Loucy (cell line): ENCODE measurements at regions not wholly inside any gene's neighbourhood (a gene's known extent, or its start where the extent isn't known, plus 50 kb on each side); places are given as distances from the start of the nearest gene placed in this dataset.

ENCODE experiments used
- CTCF ChIP-seq: fragments of 200-600 bp; sonication (generic); conservative IDR thresholded peaks from 2 replicates; pipeline ENCODE4 v1.5.1; 2014; ENCODE audit warnings: mild to moderate bottlenecking, antibody characterized with exemption, low read length
- EZH2phosphoT487 ChIP-seq: fragments of 200-600 bp; IDR thresholded peaks from 2 replicates; pipeline ENCODE4 v1.6.1; 2018; ENCODE audit warnings: antibody characterized with exemption, mild to moderate bottlenecking, moderate library complexity, borderline replicate concordance

GRCh38 chr2:223674998-223675609 is 72.9 kb upstream of the SCG2 start:
- peak; percentile 66 for TF ChIP-seq CTCF
- no peak for TF ChIP-seq EZH2phosphoT487
